Aorta (tissue), 5 donors: ENCODE measurements at regions not wholly inside any gene's neighbourhood (a gene's known extent, or its start where the extent isn't known, plus 50 kb on each side); places are given as distances from the start of the nearest gene placed in this dataset.

Source experiments
- ATAC-seq: fragments of 200-7000 bp; cut with Tn5 transposase; one replicate; pipeline ENCODE4 v1.9.1; 2022; ENCODE audit warnings: moderate library complexity; ENCODE audit not compliant: low FRiP score
- DNase-seq, 2 donors: peaks; one replicate each; pipeline ENCODE4 v3.0.0-alpha.2; 2020
- H3K27ac ChIP-seq, 2 donors: one replicate each; pipeline ENCODE4 v1.5.1; 2013; ENCODE audit warnings: low read length in 2 of 2, mild to moderate bottlenecking in 2 of 2, moderate library complexity in 2 of 2, control low read depth in 1 of 2, inconsistent platforms in 1 of 2, low read depth in 1 of 2
- H3K27me3 ChIP-seq, 2 donors: one replicate each; pipeline ENCODE4 v1.6.1; 2013; ENCODE audit warnings: control low read depth in 1 of 2, low read length in 1 of 2, mild to moderate bottlenecking in 1 of 2, moderate library complexity in 1 of 2; ENCODE audit not compliant: insufficient read depth in 2 of 2, control insufficient read depth in 1 of 2
- H3K36me3 ChIP-seq, 2 donors: one replicate each; pipeline ENCODE4 v1.6.1; 2013; ENCODE audit warnings: control low read depth in 1 of 2, low read length in 1 of 2, mild to moderate bottlenecking in 1 of 2; ENCODE audit not compliant: insufficient read depth in 2 of 2, control insufficient read depth in 1 of 2
- H3K4me1 ChIP-seq, 2 donors: one replicate each; pipeline ENCODE4 v1.6.1; 2013; ENCODE audit warnings: low read length in 2 of 2, control low read depth in 1 of 2, mild to moderate bottlenecking in 1 of 2, moderate library complexity in 1 of 2; ENCODE audit not compliant: insufficient read depth in 2 of 2, control insufficient read depth in 1 of 2
- H3K4me3 ChIP-seq, 2 donors: one replicate each; pipeline ENCODE4 v1.5.1; 2013; ENCODE audit warnings: low read length in 2 of 2, control low read depth in 1 of 2, mild to moderate bottlenecking in 1 of 2
- H3K9me3 ChIP-seq: one replicate; pipeline ENCODE4 v1.6.1; 2013; ENCODE audit warnings: mild to moderate bottlenecking, low read length; ENCODE audit not compliant: control insufficient read depth
- WGBS, 2 donors: extraction: QIAGEN DNeasy Blood & Tissue Kit; methylation state at CpG; one replicate each; pipeline ENCODE4 v1.1.7; 2013; 5-methylcytosine and 5-hydroxymethylcytosine counted together
- intact Hi-C, 2 donors: fragments of 100-400 bp; cut with DNase I; formaldehyde crosslinking; loops; one replicate each; pipeline versions ENCODE4 v1.14.2 to v1.15.0; 2022
- donor health status: healthy with polysubstance abuse.
- donor health status: Bipolar disorder and iron deficiency.
- donor health status: DM: no; HTN: no; CAD: no.
- donor health status: DM: no; HTN: no; CAD: no.
- donor health status: DM: yes; HTN: yes; CAD: no.

DNA sequence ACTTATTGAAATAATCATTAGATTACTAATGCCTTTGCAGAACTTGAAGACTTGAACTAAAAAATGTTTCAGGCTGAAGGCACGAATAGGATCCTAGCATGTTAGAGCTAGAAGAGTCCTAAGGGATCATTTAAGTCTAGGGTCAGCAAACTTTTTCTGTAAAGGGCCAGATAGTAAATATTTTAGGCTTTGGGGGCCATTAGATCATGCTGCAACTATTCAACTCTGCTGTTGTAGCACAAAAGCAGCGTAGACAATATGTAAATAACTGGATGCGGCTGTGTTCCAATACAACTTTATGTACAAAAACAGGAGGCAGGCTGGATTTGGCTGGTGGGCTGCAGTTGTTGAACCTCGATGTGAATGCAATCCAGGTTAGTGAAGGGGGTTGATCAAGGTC, 221.7 kb downstream of the ATP23 start:
- ATAC-seq (no peak), DNase-seq (no peak)
- no peaks in the 10 kb centered on the region for H3K4me1 ChIP-seq
- H3K4me3 ChIP-seq: no peak overlapping the region
- no peak overlapping the region for H3K27ac ChIP-seq
- no peaks in the 10 kb centered on the region for H3K27me3 ChIP-seq
- no peaks in the 10 kb centered on the region for H3K36me3 ChIP-seq
- intact Hi-C loops: no loop called here
- 74 to 82% methylated on average over 4 of the region's 4 CpGs for WGBS, 2 donors
- no peaks in the 10 kb centered on the region for H3K9me3 ChIP-seq

DNA sequence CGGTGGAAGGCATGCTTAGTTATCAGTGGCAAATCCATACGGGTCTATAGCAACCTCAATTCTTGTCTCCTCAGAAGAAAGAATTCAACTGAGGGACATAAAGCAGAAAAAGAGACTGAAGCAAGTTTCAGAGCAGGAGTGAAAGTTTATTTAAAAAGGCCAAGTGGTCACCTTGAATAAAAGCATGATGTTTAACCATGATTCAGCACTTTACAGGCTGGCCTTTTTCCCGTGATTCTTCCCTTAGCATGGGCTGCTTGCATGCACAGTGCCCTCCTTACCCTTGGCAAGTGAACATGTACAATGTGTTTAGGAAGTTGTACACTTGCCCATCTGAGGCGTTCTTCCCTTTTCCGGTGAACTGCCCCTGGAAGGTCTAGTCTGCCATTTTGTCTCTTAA, 225.3 kb downstream of the ATP23 start:
- DNase-seq: no peak
- Histone ChIP-seq H3K36me3 (no peaks in the 10 kb centered on the region), H3K9me3 (no peaks in the 10 kb centered on the region), H3K27ac (no peak overlapping the region), H3K4me3 (no peak overlapping the region), H3K4me1 (no peaks in the 10 kb centered on the region), H3K27me3 (no peaks in the 10 kb centered on the region)
- WGBS, 2 donors: 59 to 60% methylated on average over 5 of the region's 5 CpGs
- ATAC-seq: no peak
- intact Hi-C loops: no loop called here

DNA sequence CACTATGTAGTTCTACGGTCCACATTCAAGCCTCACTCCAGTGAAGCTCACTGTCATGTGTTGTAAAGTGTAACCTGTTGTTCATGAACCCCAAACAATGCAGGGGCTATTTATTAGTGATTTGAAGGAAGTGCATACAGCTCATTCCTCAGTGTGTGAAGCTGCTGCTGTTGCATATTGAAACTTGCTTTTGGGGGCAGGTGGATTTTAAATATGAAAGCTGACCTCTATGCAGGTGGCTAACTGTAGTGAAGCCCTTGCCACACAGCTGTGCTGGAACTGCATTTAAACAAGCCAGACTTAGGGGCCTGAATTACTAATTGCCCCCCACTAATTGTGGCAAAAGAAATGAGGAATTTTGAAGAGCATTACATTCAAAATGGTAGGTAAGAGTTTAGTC, 226.3 kb downstream of the ATP23 start:
- Histone ChIP-seq H3K27ac (no peak overlapping the region), H3K36me3 (no peaks in the 10 kb centered on the region), H3K9me3 (no peaks in the 10 kb centered on the region), H3K4me3 (no peak overlapping the region), H3K27me3 (no peaks in the 10 kb centered on the region), H3K4me1 (no peaks in the 10 kb centered on the region)
- intact Hi-C loops: no loop called here
- 0% methylated on average over 1 of the region's 1 CpG for WGBS, 2 donors
- no peak for DNase-seq
- ATAC-seq: no peak

DNA sequence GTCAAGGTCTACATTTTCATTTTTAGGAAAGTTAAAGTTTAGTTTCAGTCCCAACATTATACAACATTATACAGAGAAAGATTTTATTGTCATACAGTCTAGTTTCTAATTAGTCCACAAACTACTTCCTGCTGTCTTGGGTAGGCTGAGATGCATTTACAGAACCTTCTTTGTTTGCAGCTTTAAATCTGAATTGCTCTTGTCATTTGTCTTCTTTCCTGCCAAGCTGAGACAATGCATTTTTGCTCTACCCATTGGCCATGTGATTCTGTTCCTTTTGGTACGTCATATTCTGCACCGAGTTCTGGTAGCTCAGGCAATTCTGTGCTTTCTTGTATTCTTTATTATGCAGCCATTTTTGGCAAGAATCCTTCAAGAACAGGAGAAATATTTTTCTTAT, 228.5 kb downstream of the ATP23 start:
- no peak overlapping the region for H3K4me3 ChIP-seq
- no peaks in the 10 kb centered on the region for H3K9me3 ChIP-seq
- H3K4me1 ChIP-seq: no peaks in the 10 kb centered on the region
- 67 to 71% methylated on average over 2 of the region's 2 CpGs for WGBS, 2 donors
- intact Hi-C loops: no loop called here
- H3K36me3 ChIP-seq: no peaks in the 10 kb centered on the region
- ATAC-seq: no peak
- no peak for DNase-seq
- H3K27me3 ChIP-seq: no peaks in the 10 kb centered on the region
- H3K27ac ChIP-seq: no peak overlapping the region

DNA sequence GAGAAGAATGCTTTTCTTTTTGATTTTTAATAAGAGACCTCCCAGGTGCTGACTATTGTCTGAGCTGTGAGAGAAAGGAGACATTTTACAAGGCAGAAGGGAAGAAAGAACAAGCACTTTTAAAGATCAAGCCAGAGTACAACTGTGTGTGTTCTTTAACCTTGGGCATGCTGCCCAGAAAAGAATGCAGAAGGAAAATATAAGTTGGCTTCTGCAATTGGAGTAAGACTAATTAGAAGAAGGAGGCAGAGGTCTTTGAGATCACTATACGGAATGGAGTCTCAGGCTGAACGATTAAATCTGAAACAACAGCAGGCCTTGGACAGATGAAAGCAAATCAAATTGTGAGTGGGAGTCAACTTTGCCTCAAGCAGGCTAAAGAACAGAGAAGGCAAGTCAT, 230.5 kb downstream of the ATP23 start:
- H3K27me3 ChIP-seq: no peaks in the 10 kb centered on the region
- no peaks in the 10 kb centered on the region for H3K36me3 ChIP-seq
- no peak for DNase-seq
- WGBS, 2 donors: 6 to 10% methylated on average over 2 of the region's 2 CpGs
- ATAC-seq: no peak
- intact Hi-C loops: no loop called here
- no peaks in the 10 kb centered on the region for H3K4me1 ChIP-seq
- no peaks in the 10 kb centered on the region for H3K9me3 ChIP-seq
- no peak overlapping the region for H3K27ac ChIP-seq
- no peak overlapping the region for H3K4me3 ChIP-seq

DNA sequence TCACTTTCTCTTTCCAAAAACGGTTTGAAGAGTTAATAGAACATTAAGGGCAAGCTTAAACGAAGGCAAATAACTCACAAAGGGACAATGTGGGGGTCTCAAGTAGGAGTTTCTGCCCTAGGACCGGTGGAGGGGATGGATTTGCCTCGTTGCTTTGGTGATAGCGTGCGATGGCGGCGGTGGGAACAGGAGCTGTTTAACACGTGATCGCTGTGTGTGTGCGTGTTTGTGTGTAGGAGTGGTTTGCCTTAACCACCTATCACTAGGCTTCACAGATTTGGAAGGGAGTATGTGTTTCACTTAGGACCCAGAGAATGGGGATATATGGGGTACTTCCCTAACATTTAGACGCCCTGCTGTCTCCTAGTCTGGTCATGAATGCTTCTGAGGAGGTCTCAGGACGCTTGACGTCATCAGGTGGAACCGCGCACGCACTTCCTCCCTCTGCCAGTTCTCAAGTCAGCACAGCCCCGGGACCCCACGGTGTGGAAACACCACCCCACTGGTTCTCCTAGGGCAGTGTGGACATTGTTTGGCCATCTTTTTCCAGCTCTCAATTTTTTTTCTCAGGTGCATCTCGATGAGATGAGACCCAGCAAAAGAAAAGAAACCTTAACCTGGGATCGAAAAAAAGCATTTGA, 231.2 kb downstream of the ATP23 start:
- DNase-seq (no peak), ATAC-seq (no peak)
- WGBS, 2 donors: 95% methylated on average over 21 of the region's 21 CpGs
- Histone ChIP-seq H3K36me3 (no peaks in the 10 kb centered on the region), H3K27ac (no peak overlapping the region), H3K4me3 (no peak overlapping the region), H3K9me3 (no peaks in the 10 kb centered on the region), H3K4me1 (no peaks in the 10 kb centered on the region), H3K27me3 (no peaks in the 10 kb centered on the region)
- intact Hi-C loops: no loop called here

DNA sequence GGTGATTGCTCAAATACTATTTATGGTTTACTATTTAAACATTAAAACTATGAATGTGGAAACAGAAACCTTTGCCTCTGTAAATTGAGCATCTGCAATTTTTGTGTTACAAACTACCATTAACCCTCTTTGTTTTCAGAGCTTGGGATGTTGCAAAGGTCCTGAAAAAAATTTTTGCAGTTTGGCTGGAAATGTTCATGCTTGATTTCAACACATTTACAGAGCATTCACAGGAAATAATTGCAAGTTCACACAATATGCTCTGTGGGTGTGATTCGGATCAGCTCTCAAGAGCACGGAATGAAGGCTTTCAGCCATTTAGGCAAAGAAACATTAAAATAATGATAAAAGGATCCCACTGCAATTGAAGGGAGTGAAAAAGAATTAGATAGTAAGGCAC, 232.9 kb downstream of the ATP23 start:
- Histone ChIP-seq H3K4me1 (no peaks in the 10 kb centered on the region), H3K4me3 (no peak overlapping the region), H3K9me3 (peaks cover 2% of the 10 kb centered on the region), H3K36me3 (no peaks in the 10 kb centered on the region), H3K27me3 (no peaks in the 10 kb centered on the region), H3K27ac (no peak overlapping the region)
- WGBS, 2 donors: 70 to 82% methylated on average over 2 of the region's 2 CpGs
- ATAC-seq (no peak), DNase-seq (no peak)
- intact Hi-C loops: no loop called here

DNA sequence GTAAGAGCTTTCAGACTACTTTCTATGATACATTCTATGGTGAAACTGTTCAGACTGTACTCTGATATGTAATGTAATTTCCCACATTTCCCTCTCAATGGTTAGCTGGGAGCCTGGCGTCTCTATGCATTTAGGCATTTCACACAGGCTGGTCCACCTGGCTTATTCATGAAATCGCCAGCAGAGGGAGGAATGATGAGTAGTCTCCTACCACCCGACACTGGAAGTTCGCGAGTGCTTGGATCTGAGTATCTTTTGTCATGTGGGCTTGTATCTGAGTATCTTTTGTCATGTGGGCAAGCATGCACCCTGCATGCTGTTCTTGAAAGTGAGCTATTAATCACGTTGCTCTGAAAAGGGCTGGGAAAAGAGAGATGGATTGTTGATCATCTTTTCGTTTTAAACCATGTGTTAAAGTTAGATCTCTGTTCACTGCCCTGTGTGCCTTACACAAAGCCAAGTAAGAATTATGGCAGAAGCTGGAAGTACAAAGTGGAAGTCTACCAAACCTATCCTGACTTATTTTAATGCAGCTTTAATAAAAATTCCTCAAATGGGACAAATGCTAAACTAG, 235.0 kb downstream of the ATP23 start:
- DNase-seq (no peak), ATAC-seq (no peak)
- 30 to 32% methylated on average over 7 of the region's 7 CpGs for WGBS, 2 donors
- Histone ChIP-seq H3K27ac (no peak overlapping the region), H3K36me3 (no peaks in the 10 kb centered on the region), H3K4me3 (no peak overlapping the region), H3K27me3 (no peaks in the 10 kb centered on the region), H3K4me1 (no peaks in the 10 kb centered on the region), H3K9me3 (peaks cover 2% of the 10 kb centered on the region)
- intact Hi-C loops: no loop called here

DNA sequence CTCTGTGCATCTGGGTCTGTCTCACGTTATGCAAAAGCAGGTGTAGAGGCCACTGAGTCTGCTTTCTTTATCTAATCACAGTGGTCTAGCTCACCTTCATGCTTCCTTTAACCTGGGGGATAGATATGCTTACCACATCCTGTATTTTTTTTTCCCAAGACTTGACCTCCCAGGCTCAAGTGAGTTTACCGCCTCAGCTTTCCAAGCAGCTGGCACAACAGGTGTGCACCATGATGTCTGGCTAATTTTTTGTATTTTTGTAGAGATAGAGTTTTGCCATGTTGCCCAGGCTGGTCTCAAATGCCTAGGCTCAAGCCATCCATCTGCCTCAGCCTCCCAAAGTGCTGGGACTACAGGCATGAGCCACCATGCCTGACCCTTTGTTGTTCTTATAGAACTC, 236.0 kb downstream of the ATP23 start:
- H3K27me3 ChIP-seq: no peaks in the 10 kb centered on the region
- DNase-seq (no peak), ATAC-seq (no peak)
- peaks cover 2% of the 10 kb centered on the region for H3K9me3 ChIP-seq
- no peak overlapping the region for H3K27ac ChIP-seq
- no peaks in the 10 kb centered on the region for H3K4me1 ChIP-seq
- no peaks in the 10 kb centered on the region for H3K36me3 ChIP-seq
- no peak overlapping the region for H3K4me3 ChIP-seq
- intact Hi-C loops: no loop called here
- 79 to 87% methylated on average over 2 of the region's 2 CpGs for WGBS, 2 donors
